GM21576 (cell line): ENCODE measurements at regions not wholly inside any gene's neighbourhood (a gene's known extent, or its start where the extent isn't known, plus 50 kb on each side); places are given as distances from the start of the nearest gene placed in this dataset.

Experiments used
- ATAC-seq: cut with Tn5 transposase; IDR thresholded peaks from one replicate; pipeline ENCODE4 v1.9.1; 2021; ENCODE audit warnings: mild to moderate bottlenecking, moderate library complexity; ENCODE audit not compliant: unreplicated experiment

DNA sequence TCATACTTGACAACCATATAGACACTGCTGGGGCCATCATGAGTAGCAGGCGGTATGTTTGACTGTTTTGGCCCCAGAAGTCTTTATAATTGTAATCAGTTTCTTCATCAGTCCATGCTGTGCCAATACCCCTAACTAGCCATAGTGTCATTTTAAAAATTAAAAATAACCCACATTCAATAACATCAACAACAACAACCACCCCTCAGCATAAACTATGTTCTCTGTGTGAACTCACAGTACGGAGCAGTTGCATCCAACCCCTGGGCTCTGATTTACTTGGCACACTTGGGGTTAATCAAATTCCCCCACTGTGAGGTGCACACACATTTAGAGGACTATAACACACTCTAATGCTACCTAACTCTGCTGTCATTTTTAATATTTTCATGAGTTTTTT, 553.7 kb downstream of the USP25 start:
- ATAC-seq: no peak

DNA sequence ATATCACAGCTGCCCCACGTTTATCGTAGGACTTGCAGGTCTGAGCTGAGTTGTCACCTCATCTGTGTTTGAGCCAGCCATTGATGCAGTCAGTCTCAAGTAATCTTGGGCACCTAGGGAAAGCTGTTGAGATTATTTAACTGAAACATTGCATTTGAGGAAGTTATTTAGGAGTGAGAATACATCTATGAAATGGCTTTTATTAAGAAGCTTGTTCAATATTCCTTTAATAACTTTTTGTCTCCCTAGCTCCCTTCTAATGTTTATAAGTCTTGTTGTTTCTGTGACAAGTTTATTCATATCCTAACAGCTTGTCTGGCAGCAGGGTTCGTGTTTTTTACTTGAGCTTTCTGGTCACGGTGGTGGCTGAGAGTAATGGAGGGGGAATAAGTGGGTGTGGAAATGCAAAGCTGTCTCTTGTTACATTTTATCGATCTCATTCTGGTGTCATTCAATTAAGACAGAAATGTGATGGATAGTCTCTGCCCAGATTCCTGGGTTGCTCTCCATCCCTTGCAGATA, 555.9 kb downstream of the USP25 start:
- ATAC-seq: no peak

GRCh38 chr21:16287046-16287445, 557.3 kb downstream of the USP25 start:
- ATAC-seq: no peak

DNA sequence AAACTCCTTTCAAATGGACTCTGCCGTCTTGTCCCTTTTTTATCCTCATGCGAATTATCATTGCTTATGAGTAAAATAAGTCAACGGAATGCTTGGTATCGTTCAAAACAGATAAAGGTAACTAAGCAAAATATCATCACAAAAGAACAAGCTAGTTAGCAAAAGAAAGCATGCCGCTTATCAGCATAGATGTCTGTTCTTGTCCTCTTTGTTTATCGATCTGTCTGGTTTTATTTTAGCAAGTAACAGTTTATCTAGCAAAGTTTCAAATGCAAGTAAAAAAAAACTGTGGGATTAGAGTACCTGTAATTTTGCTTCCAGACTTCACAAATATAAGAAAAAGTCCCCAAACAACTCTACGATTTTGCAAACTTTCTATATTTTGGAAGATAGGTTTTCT, 561.5 kb downstream of the USP25 start:
- no peak for ATAC-seq

- ATAC-seq: no peak
Measured at GRCh38 chr21:16294128-16294527, 564.3 kb downstream of the USP25 start.

DNA sequence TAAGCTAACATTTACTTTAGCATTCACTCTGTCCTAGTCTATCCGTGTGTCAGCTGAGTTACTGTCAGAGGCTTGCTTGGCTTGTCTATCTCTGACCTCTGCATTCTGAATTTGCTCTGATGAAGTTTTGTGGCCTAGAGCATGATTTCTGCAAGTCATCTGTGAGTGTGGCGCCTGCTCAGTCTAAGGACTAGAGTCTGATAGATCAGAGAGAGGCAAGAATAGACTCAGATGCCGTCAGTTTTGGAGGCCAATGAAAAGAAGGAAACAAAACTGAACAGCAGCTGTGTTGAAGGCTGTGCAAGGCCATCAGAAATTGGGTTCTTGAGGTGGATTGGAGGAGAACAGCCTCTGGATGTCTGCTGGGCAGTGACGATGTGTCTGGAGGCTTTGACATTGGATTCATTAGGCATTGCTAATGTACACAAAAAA, 573.1 kb downstream of the USP25 start:
- ATAC-seq: no peak

GRCh38 chr21:16304174-16305095, 574.7 kb downstream of the USP25 start:
- ATAC-seq: no peak

DNA sequence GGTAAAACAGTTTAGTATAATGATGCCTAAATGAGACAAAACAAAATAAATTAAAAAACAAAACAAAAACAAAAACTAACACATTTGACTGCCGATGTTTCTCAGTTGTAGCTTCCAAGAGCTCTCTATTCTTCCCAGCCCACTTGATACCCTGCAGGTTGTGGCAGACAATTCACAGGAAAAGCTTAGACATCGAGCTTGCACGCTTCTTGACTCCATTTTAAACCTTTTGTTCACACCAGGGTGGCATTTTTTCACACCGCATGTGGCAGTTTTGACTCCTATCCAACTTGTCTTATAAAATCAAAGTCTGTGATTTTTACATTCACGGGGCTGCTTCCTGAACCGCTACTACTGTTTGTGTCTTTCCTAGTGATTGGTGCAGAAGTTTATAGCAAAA, 575.9 kb downstream of the USP25 start:
- ATAC-seq: no peak

DNA sequence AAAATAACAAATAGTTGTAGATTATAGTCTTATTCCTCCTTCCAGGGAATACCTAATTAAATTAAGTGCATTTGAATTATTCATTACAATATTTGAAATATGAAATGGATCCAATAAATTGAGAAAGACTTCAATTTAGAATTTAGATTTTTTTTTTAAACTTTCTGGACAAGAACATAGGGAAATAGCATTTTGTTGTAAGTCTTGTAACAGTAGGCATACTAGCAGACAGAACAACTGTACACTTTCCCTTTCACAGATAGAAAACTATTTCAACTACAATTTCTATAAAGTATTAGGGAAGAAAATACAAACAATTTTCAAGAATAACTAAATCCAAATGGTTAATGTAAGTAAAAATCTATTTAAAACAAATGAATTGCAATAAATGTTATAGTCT, 577.5 kb downstream of the USP25 start:
- no peak for ATAC-seq

GRCh38 chr21:16308269-16308668, 578.5 kb downstream of the USP25 start:
- no peak for ATAC-seq

DNA sequence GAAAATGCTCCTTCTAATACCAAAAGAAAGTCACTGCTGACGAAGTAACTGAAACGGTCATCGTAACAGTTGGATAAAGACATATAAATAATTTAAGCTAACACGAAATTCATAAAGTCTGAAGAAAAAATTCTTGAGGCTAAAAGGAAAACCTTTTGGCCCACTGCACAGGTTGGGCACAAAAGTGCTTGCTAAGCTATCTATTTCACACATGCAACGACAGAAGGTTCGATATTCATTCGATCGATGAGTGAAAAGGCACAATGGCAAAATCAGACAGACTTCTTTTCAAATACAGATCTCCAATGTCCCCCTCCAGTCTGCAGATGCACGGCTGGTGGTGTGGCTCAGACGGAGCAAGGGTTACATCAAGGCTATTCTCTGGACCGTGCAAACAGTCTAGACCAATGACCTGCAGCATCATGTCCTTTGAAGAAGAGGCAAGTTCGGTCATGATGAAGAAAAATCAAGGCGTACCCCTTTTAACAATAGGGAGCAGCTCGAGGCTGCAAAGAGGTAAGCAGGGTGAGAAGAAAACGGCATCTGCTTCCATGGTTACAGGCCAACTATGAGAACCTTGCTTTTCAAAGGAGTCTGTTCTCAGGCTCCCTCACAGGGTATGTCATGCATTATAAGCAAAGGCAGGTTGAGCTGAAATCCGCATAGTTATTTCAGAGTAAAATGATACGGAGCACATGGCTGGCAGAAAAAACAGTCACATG, 579.6 kb downstream of the USP25 start:
- no peak for ATAC-seq

GRCh38 chr21:16310176-16310575, 580.4 kb downstream of the USP25 start:
- no peak for ATAC-seq

DNA sequence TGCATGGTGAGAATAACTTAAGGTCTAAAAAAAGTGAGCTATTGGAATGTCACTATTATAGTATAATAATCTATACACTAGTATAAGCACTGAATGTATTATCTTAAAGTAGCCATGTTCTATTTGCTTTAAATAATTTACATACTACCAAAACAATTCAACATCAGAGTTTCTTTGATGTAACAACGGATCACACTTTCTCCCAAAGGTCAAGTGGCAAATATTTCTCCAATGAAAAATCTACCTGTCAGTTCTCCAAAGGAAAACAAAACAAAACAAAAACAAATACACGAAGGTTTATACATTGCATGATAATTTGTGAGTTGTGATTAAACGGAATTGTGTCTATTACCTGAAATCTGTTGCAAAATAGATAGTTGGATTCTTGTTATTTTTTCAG, 581.4 kb downstream of the USP25 start:
- ATAC-seq: no peak

GRCh38 chr21:16312321-16312720, 582.5 kb downstream of the USP25 start:
- no peak for ATAC-seq

DNA sequence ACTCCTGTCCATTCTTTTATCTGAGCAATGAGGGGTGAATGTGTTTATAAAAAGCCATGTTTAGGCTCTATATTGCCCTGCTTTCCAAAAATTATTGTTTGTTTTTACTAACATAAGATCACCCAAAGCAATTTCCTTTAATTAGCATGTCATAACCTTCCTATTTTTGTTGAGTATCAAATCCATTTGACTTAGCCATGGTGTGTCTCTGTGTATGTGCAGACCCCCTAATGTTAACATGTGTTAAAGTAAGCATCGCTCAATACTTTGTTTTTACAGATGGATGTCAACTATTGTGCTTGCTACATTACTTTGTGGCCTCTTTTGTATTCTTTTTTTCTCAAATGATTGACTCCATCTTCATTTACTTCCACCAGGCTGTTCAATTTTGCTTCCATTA, 585.4 kb downstream of the USP25 start:
- ATAC-seq: no peak

- ATAC-seq: no peak
Measured at GRCh38 chr21:16318651-16319300, 589.0 kb downstream of the USP25 start.

DNA sequence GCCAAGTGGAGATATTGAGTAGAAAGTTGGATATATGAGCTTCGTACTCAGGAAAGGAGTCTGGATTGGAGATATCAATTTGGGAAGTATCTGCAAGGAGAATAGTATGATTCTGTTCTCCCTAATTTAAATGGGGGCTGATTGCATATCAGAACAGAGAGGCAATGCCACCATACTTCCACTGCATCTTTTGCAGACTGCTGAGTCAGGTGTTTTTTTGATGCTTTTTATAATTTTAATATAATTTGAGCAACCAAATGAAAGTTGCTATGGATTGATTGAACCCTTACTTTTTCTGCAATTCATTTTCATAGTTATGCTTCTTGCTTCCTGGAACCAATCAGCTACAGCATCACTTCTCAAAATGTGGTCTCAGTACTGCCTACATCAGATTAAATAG, 590.3 kb downstream of the USP25 start:
- ATAC-seq: no peak

DNA sequence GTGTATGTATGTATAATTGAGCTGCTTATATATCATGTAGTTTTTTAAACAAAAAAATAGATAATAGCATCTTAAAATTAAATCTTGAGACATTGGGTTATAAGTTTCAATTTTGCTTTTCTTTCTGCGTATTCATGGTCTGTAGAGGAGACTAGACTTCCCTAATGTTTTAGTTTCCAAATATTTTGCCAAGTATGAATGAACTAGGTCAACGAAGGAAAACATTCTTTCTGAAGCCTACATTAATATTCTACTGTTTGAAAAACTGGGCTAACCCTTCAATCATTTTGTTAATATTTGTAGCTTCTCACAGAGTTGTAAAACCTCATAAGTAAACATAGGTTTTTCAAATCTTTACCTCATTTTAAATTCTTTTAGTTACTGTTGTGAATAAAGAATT, 592.7 kb downstream of the USP25 start:
- ATAC-seq: no peak

GRCh38 chr21:16323596-16323995, 593.8 kb downstream of the USP25 start:
- ATAC-seq: no peak

DNA sequence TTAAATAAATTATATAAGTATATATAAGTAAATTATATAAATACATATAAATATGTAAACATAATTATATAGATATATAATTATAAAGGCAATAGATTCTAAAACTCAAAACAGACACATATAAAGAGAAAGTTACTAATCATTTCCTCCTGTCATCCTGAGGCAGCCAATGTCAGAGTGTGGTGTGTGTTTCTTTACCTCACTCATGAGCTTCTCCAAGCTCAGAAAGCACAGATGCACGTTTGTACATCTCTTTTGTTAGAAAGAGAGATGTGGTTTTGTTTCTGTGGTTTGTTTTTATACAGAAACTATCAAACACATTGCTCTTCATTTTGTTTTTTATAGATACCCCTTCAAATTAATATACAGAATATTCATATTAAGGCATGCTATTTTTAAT, 594.8 kb downstream of the USP25 start:
- no peak for ATAC-seq

DNA sequence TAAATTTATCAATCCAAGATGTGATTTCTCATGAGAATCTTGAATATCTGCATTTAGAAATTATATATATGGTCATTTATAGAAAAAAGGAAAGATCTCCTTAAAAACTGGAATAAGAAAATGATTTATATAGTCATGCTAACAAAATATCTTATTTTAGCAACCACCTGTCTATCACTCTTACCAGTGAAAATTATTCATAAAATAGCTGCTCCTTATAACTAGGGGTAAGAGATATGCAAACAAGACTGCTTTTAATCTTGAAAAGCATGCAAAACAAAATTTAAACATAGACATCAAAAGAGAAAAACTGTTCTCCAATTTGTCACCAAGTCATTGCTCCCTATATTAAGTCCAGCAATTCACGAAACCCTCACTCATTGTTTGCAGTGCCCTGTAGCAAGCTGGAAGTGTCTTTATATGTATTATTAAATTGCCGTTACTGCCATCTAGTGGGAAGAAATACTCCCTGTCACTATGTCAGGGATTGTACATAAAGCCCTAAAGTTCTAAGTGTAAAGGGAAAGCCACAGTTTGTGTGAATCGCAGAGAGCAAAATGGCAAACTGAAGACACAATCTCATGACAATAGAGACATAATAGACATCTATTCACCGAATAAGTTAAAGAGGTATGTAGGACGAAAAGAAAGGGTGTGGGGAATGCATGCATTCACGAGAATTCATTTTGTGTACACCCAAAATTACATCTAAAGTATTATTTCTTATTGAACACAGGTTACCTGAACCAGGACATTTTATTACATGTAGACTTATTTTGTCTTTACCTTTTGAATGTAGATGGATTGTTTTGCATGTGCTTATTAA, 600.5 kb downstream of the USP25 start:
- peak; percentile 91 for ATAC-seq
